NB4 (cell line): ENCODE measurements at regions not wholly inside any gene's neighbourhood (a gene's known extent, or its start where the extent isn't known, plus 50 kb on each side); places are given as distances from the start of the nearest gene placed in this dataset.

Experiments
- DNase-seq: peaks from one replicate; pipeline ENCODE4 v3.0.0; 2010; ENCODE audit warnings: low read depth
- H3K4me3 ChIP-seq: one replicate; pipeline ENCODE4 v1.5.1; 2011; ENCODE audit warnings: mild to moderate bottlenecking, low read depth, low read length, moderate library complexity
- CTCF ChIP-seq: IDR thresholded peaks from one replicate; pipeline ENCODE4 v1.5.1; 2012; ENCODE audit warnings: low read depth, low read length
- MAX ChIP-seq: IDR thresholded peaks from 2 replicates; pipeline ENCODE4 v1.6.1; 2011; ENCODE audit warnings: low read depth, low read length
- MYC ChIP-seq: IDR thresholded peaks from 2 replicates; pipeline ENCODE4 v1.6.1; 2011; ENCODE audit warnings: low read depth, low read length
- POLR2A ChIP-seq: IDR thresholded peaks from 2 replicates; pipeline ENCODE4 v1.6.1; 2011; ENCODE audit warnings: mild to moderate bottlenecking; ENCODE audit not compliant: insufficient read length; ENCODE audit errors: extremely low read depth

GRCh38 chr14:61602003-61602732, 93.1 kb upstream of the HIF1A start:
- TF ChIP-seq CTCF (no peak), POLR2A (no peak), MYC (no peak), MAX (no peak)
- peak overlapping the region; percentile 47 for H3K4me3 ChIP-seq
- peak; percentile 70 for DNase-seq

- DNase-seq, result peak; percentile 42
Observed at GRCh38 chr14:61602733-61603077, 92.6 kb upstream of the HIF1A start.

GRCh38 chr14:61603736-61604135, 91.6 kb upstream of the HIF1A start:
- TF ChIP-seq POLR2A (no peak), MYC (no peak), CTCF (no peak), MAX (no peak)
- DNase-seq, result peak; percentile 60
- no peak overlapping the region for H3K4me3 ChIP-seq

More at GRCh38 chr14:61602733-61603077, 92.6 kb upstream of the HIF1A start:
- TF ChIP-seq CTCF (no peak), POLR2A (no peak), MAX (no peak), MYC (no peak)
- peak overlapping the region; percentile 47 for H3K4me3 ChIP-seq

- H3K4me3 ChIP-seq, result no peak overlapping the region
- DNase-seq, result no peak
- TF ChIP-seq MYC (no peak), MAX (no peak), CTCF (no peak), POLR2A (no peak)
Observed at GRCh38 chr14:61607570-61608244, 87.6 kb upstream of the HIF1A start.

- TF ChIP-seq MYC (no peak), POLR2A (no peak), CTCF (no peak), MAX (no peak)
- H3K4me3 ChIP-seq, result no peak overlapping the region
- DNase-seq, result no peak
Observed at GRCh38 chr14:61608245-61609165, 86.8 kb upstream of the HIF1A start.
